Mucosa of descending colon (tissue), 3 donors: ENCODE measurements at regions not wholly inside any gene's neighbourhood (a gene's known extent, or its start where the extent isn't known, plus 50 kb on each side); places are given as distances from the start of the nearest gene placed in this dataset.
"Not testable (repeated sequence)": the region's sequence is repeated elsewhere in the genome, so short reads cannot be mapped to it uniquely, and the experiment has no call there.

Experiments used
- ATAC-seq: fragments of 200-7000 bp; cut with Tn5 transposase; one replicate; pipeline ENCODE4 v1.9.1; 2020; ENCODE audit warnings: mild to moderate bottlenecking, moderate library complexity
- DNase-seq, 3 donors: peaks; one replicate each; pipeline ENCODE4 v3.0.0-alpha.2; 2020
- H3K36me3 ChIP-seq: fragments of 200-600 bp; one replicate; pipeline ENCODE4 v1.8.0; 2021; ENCODE audit warnings: low read depth, mild to moderate bottlenecking
- H3K4me1 ChIP-seq: fragments of 200-600 bp; one replicate; pipeline ENCODE4 v1.8.0; 2021; ENCODE audit warnings: low read depth, mild to moderate bottlenecking
- H3K4me3 ChIP-seq: fragments of 200-600 bp; one replicate; pipeline ENCODE4 v1.8.0; 2021; ENCODE audit warnings: mild to moderate bottlenecking
- H3K9me3 ChIP-seq: fragments of 200-600 bp; one replicate; pipeline ENCODE4 v1.8.0; 2021; ENCODE audit warnings: mild to moderate bottlenecking
- CTCF ChIP-seq: fragments of 200-600 bp; IDR thresholded peaks from one replicate; pipeline ENCODE4 v1.8.0; 2022; ENCODE audit warnings: antibody characterized with exemption, mild to moderate bottlenecking
- intact Hi-C, 2 donors: fragments of 100-400 bp; cut with DNase I in 1 of 2; cut with micrococcal nuclease in 1 of 2; formaldehyde crosslinking; loops; one replicate each; pipeline versions ENCODE4 v1.11.0 to v1.11.1; 2022; cut with DNase I, micrococcal nuclease
- donor health status: DM: no; HTN: no; CAD: no; lungs with moderate emphysema.
- donor health status: DM: no; HTN: no; CAD: no.
- donor health status: DM: no; HTN: yes; CAD: no.

- no peaks in the 10 kb centered on the region for H3K36me3 ChIP-seq
- no peaks in the 10 kb centered on the region for H3K9me3 ChIP-seq
- no peak for TF ChIP-seq CTCF
- intact Hi-C loops: no loop called here
- no peak overlapping the region for H3K4me3 ChIP-seq
- DNase-seq: no peak
- no peak for ATAC-seq
- H3K4me1 ChIP-seq: no peaks in the 10 kb centered on the region
These were observed 144.0 kb upstream of the ADAMTS3 start for GRCh38 chr4:72712997-72713396.

GRCh38 chr4:72709475-72709874 is 140.5 kb upstream of the ADAMTS3 start:
- no peak for TF ChIP-seq CTCF
- intact Hi-C loops: no loop called here
- Histone ChIP-seq H3K9me3 (no peaks in the 10 kb centered on the region), H3K4me3 (no peak overlapping the region), H3K4me1 (no peaks in the 10 kb centered on the region), H3K36me3 (no peaks in the 10 kb centered on the region)
- ATAC-seq (no peak), DNase-seq (no peak)

GRCh38 chr4:72706684-72707083 is 137.7 kb upstream of the ADAMTS3 start:
- Histone ChIP-seq H3K36me3 (no peaks in the 10 kb centered on the region), H3K4me1 (no peaks in the 10 kb centered on the region), H3K9me3 (no peaks in the 10 kb centered on the region), H3K4me3 (no peak overlapping the region)
- no peak for TF ChIP-seq CTCF
- ATAC-seq (no peak), DNase-seq (no peak)
- intact Hi-C loops: no loop called here

GRCh38 chr4:72704925-72705640 is 136.1 kb upstream of the ADAMTS3 start:
- H3K4me1 ChIP-seq, H3K36me3 ChIP-seq, ATAC-seq, H3K9me3 ChIP-seq, DNase-seq, H3K4me3 ChIP-seq: not testable (repeated sequence)
- intact Hi-C loops: loop anchor here in 1 of 2 donors (5.0 kb wide), 1 partner anchor 317 kb away; no protein-coding TSS in a partner anchor

- no peak for DNase-seq
- H3K4me1 ChIP-seq: no peaks in the 10 kb centered on the region
- no peaks in the 10 kb centered on the region for H3K9me3 ChIP-seq
- intact Hi-C loops: loop anchor here in 1 of 2 donors (5.0 kb wide), 1 partner anchor 319 kb away; no protein-coding TSS in a partner anchor
- no peak for ATAC-seq
- no peak overlapping the region for H3K4me3 ChIP-seq
- no peak for TF ChIP-seq CTCF
- H3K36me3 ChIP-seq: no peaks in the 10 kb centered on the region
These were observed 133.9 kb upstream of the ADAMTS3 start for GRCh38 chr4:72702948-72703347.

GRCh38 chr4:72701987-72702819 is 133.2 kb upstream of the ADAMTS3 start:
- DNase-seq (peak in 1 of 3 donors; percentile 73), ATAC-seq (peak; percentile 38)
- TF ChIP-seq CTCF: peak; percentile 22
- H3K4me1 ChIP-seq: no peaks in the 10 kb centered on the region
- H3K36me3 ChIP-seq: no peaks in the 10 kb centered on the region
- H3K9me3 ChIP-seq: no peaks in the 10 kb centered on the region
- H3K4me3 ChIP-seq: no peak overlapping the region
- intact Hi-C loops: loop anchor here in 1 of 2 donors (5.0 kb wide), 1 partner anchor 320 kb away; no protein-coding TSS in a partner anchor
